Thyroid gland (tissue), 4 donors: ENCODE measurements at regions not wholly inside any gene's neighbourhood (a gene's known extent, or its start where the extent isn't known, plus 50 kb on each side); places are given as distances from the start of the nearest gene placed in this dataset.

Source experiments
- POLR2A ChIP-seq, 2 donors: fragments of 450-650 bp; IDR thresholded peaks; one replicate each; pipeline ENCODE4 v1.6.1; 2017; ENCODE audit warnings: antibody characterized with exemption in 2 of 2, mild to moderate bottlenecking in 2 of 2, moderate library complexity in 1 of 2
- TF ChIP-seq, protein P1 (sequence below), 6 experiments: fragments of 200-600 bp in 3 of 6; fragments of 450-650 bp in 3 of 6; sonication (generic) in 3 of 6; IDR thresholded peaks; one replicate each; pipeline ENCODE4 v1.5.1; 2016 to 2019; ENCODE audit warnings: antibody characterized with exemption in 6 of 6, mild to moderate bottlenecking in 2 of 6, inconsistent platforms in 1 of 6, moderate library complexity in 1 of 6

DNA sequence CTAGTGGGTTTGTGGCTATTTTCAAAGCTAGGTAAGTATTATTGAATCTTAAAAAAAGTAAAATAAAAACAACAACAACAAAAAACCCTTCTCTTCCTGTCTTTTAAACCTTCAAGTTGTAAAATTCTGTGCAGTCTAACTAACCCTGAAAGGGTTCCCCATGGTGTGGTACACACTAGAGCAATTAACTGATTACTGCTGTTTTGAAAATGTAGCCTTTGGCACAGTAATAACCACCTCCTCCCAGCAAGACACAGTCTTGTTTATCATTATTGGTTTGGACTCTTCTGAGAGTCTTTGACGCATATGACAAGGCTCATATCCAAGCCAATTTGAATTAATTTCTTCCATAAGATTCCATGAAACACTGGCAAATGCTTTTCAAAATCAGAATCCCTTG, 2184.6 kb upstream of the PIK3C3 start:
- TF ChIP-seq, protein P1, sequence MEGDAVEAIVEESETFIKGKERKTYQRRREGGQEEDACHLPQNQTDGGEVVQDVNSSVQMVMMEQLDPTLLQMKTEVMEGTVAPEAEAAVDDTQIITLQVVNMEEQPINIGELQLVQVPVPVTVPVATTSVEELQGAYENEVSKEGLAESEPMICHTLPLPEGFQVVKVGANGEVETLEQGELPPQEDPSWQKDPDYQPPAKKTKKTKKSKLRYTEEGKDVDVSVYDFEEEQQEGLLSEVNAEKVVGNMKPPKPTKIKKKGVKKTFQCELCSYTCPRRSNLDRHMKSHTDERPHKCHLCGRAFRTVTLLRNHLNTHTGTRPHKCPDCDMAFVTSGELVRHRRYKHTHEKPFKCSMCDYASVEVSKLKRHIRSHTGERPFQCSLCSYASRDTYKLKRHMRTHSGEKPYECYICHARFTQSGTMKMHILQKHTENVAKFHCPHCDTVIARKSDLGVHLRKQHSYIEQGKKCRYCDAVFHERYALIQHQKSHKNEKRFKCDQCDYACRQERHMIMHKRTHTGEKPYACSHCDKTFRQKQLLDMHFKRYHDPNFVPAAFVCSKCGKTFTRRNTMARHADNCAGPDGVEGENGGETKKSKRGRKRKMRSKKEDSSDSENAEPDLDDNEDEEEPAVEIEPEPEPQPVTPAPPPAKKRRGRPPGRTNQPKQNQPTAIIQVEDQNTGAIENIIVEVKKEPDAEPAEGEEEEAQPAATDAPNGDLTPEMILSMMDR (IDR thresholded peaks at IDR 0.05): no peak
- TF ChIP-seq POLR2A (IDR thresholded peaks at IDR 0.05): no peak
